ENCODE measurements at regions not wholly inside any gene's neighbourhood (a gene's known extent, or its start where the extent isn't known, plus 50 kb on each side); places are given as distances from the start of the nearest gene placed in this dataset.

- TF ChIP-seq ZNF703 (CRISPR knock-in tag; IDR thresholded peaks at IDR 0.05; ENCODE audit: borderline replicate concordance) (no peak), AKNA (CRISPR knock-in tag; IDR thresholded peaks at IDR 0.05; ENCODE audit: borderline replicate concordance) (no peak), ZNF713 (CRISPR knock-in tag; IDR thresholded peaks at IDR 0.05) (no peak), SOX13 (IDR thresholded peaks at IDR 0.05) (no peak), SOX13 (CRISPR knock-in tag; conservative IDR thresholded peaks at IDR 0.05 in 1 of 2, IDR thresholded peaks at IDR 0.05 in 1 of 2) (no peak), AGO2 (optimal IDR thresholded peaks at IDR 0.05; ENCODE audit: low read depth, low read length) (no peak)
Observed at GRCh38 chr2:57880446-57880845, 166.2 kb upstream of the VRK2 start (continued).

GRCh38 chr2:57880967-57881366 is 165.6 kb upstream of the VRK2 start:
- Histone ChIP-seq H3K4me2 (ENCODE audit: low read depth, low read length) (no peak overlapping the region), H3K4me3 (replicated peaks in 1 of 3; ENCODE audit: insufficient read depth in 1 of 3, low read depth in 2 of 3, low read length in 3 of 3) (no peak overlapping the region), H3K27ac (ENCODE audit: extremely low read length, insufficient read depth, low read length) (no peak overlapping the region), H4K20me1 (ENCODE audit: insufficient read depth, low read length) (no peaks in the 10 kb centered on the region), H3K4me1 (ENCODE audit: insufficient read depth, low read length) (peaks cover 13% of the 10 kb centered on the region), H3K27me3 (ENCODE audit: control insufficient read depth in 1 of 2, insufficient read depth in 2 of 2, low read length in 2 of 2) (no peaks in the 10 kb centered on the region), H3K9ac (ENCODE audit: insufficient read depth, low read depth, low read length) (no peak overlapping the region), H3K79me2 (ENCODE audit: insufficient read depth, low read length) (no peaks in the 10 kb centered on the region), H3K9me3 (ENCODE audit: low read length) (no peaks in the 10 kb centered on the region), H2AFZ (ENCODE audit: low read length) (no peak overlapping the region), H3K36me3 (replicated peaks in 1 of 2; ENCODE audit: control insufficient read depth in 1 of 2, insufficient read depth in 2 of 2, low read length in 2 of 2) (no peaks in the 10 kb centered on the region)
- no peak for TF ChIP-seq SP140L (CRISPR knock-in tag; IDR thresholded peaks at IDR 0.05; ENCODE audit: borderline replicate concordance)
- no peak for TF ChIP-seq TSC22D2 (CRISPR knock-in tag; IDR thresholded peaks at IDR 0.05; ENCODE audit: borderline replicate concordance)
- TF ChIP-seq ZBTB1 (CRISPR knock-in tag; IDR thresholded peaks at IDR 0.05; ENCODE audit: borderline replicate concordance) = no peak
- no peak for TF ChIP-seq ADNP (CRISPR knock-in tag; IDR thresholded peaks at IDR 0.05)
- 82% methylated on average over 5 of the region's 5 CpGs for WGBS (ENCODE audit: low lambda C conversion rate)
- FAIRE-seq (no peak), DNase-seq (ENCODE audit: low spot score) (no peak), ATAC-seq (no peak)
- CTCF ChIA-PET (ENCODE audit: low intra/inter-chr PET ratio, low total read pairs) = no interaction called here
- in situ Hi-C loops (cut with HindIII; ENCODE audit: extremely low pct_ligation_motif_present, low pct_unique_long_range_greater_than_20kb) (no loop called here), intact Hi-C loops (cut with micrococcal nuclease; ENCODE audit: unreplicated experiment) (no loop called here)
- no TSS peak for BruUV-seq (replicated peaks)
- POLR2A ChIA-PET = no interaction called here
